ENCODE measurements at regions not wholly inside any gene's neighbourhood (a gene's known extent, or its start where the extent isn't known, plus 50 kb on each side); places are given as distances from the start of the nearest gene placed in this dataset.

GRCh38 chr16:86019446-86020047, 120.6 kb downstream of the IRF8 start:
- no peak for ATAC-seq
- Mint-ChIP-seq H3K9me3 (peaks cover 19 to 25% of the 10 kb centered on the region in 2 donors), H3K27me3 (peaks cover 61% of the 10 kb centered on the region), H3K4me3 (no peak overlapping the region), H3K27ac (no peak overlapping the region), H3K4me1 (peaks cover 19% of the 10 kb centered on the region)
- DNase-seq, result no peak

GRCh38 chr16:86020971-86021370, 122.0 kb downstream of the IRF8 start:
- DNase-seq (no peak), ATAC-seq (no peak)
- peaks cover 25 to 36% of the 10 kb centered on the region in 2 donors for H3K9me3 Mint-ChIP-seq
- peaks cover 62% of the 10 kb centered on the region for H3K27me3 Mint-ChIP-seq
- no peak overlapping the region for H3K4me3 Mint-ChIP-seq
- H3K27ac Mint-ChIP-seq, result no peak overlapping the region
- peaks cover 11% of the 10 kb centered on the region for H3K4me1 Mint-ChIP-seq

- Mint-ChIP-seq H3K9me3 (peaks cover 25 to 36% of the 10 kb centered on the region in 2 donors), H3K4me3 (no peak overlapping the region), H3K27me3 (peaks cover 62% of the 10 kb centered on the region), H3K4me1 (peaks cover 6% of the 10 kb centered on the region), H3K27ac (no peak overlapping the region)
- ATAC-seq (no peak), DNase-seq (no peak)
Observed at GRCh38 chr16:86022381-86022960, 123.5 kb downstream of the IRF8 start.

GRCh38 chr16:86024210-86024609, 125.2 kb downstream of the IRF8 start:
- DNase-seq (no peak), ATAC-seq (no peak)
- Mint-ChIP-seq H3K4me3 (no peak overlapping the region), H3K4me1 (no peaks in the 10 kb centered on the region), H3K9me3 (peaks cover 25 to 31% of the 10 kb centered on the region in 2 donors), H3K27ac (no peak overlapping the region), H3K27me3 (peaks cover 62% of the 10 kb centered on the region)

- H3K4me3 Mint-ChIP-seq, result no peak overlapping the region
- DNase-seq (no peak), ATAC-seq (no peak)
- H3K9me3 Mint-ChIP-seq, result peaks cover 16 to 17% of the 10 kb centered on the region in 2 donors
- peaks cover 62% of the 10 kb centered on the region for H3K27me3 Mint-ChIP-seq
- H3K4me1 Mint-ChIP-seq, result no peaks in the 10 kb centered on the region
- no peak overlapping the region for H3K27ac Mint-ChIP-seq
Observed at GRCh38 chr16:86025706-86026105, 126.7 kb downstream of the IRF8 start.

GRCh38 chr16:86026171-86026910, 127.4 kb downstream of the IRF8 start:
- Mint-ChIP-seq H3K4me1 (no peaks in the 10 kb centered on the region), H3K27me3 (peaks cover 61% of the 10 kb centered on the region), H3K4me3 (no peak overlapping the region), H3K9me3 (peaks cover 16 to 18% of the 10 kb centered on the region in 2 donors), H3K27ac (no peak overlapping the region)
- ATAC-seq (peak; percentile 46), DNase-seq (no peak)

GRCh38 chr16:86026916-86027315, 128.0 kb downstream of the IRF8 start:
- no peak overlapping the region for H3K4me3 Mint-ChIP-seq
- H3K9me3 Mint-ChIP-seq, result peaks cover 16 to 20% of the 10 kb centered on the region in 2 donors
- no peak for DNase-seq
- H3K27ac Mint-ChIP-seq, result no peak overlapping the region
- peaks cover 56% of the 10 kb centered on the region for H3K27me3 Mint-ChIP-seq
- no peak for ATAC-seq
- no peaks in the 10 kb centered on the region for H3K4me1 Mint-ChIP-seq

- peaks cover 56% of the 10 kb centered on the region for H3K27me3 Mint-ChIP-seq
- ATAC-seq, result no peak
- no peak overlapping the region for H3K4me3 Mint-ChIP-seq
- peaks cover 16 to 20% of the 10 kb centered on the region in 2 donors for H3K9me3 Mint-ChIP-seq
- DNase-seq, result no peak
- H3K4me1 Mint-ChIP-seq, result no peaks in the 10 kb centered on the region
- H3K27ac Mint-ChIP-seq, result no peak overlapping the region
Observed at GRCh38 chr16:86027373-86028126, 128.6 kb downstream of the IRF8 start.

- H3K4me3 Mint-ChIP-seq, result no peak overlapping the region
- peaks cover 10 to 20% of the 10 kb centered on the region in 2 donors for H3K9me3 Mint-ChIP-seq
- DNase-seq (no peak), ATAC-seq (no peak)
- peak overlapping the region; percentile 57 to 71 for H3K27ac Mint-ChIP-seq
- no peaks in the 10 kb centered on the region for H3K4me1 Mint-ChIP-seq
- H3K27me3 Mint-ChIP-seq, result peaks cover 69% of the 10 kb centered on the region
Observed at GRCh38 chr16:86029131-86029741, 130.3 kb downstream of the IRF8 start.

- DNase-seq (no peak), ATAC-seq (no peak)
- no peak overlapping the region for H3K27ac Mint-ChIP-seq
- H3K4me1 Mint-ChIP-seq, result no peaks in the 10 kb centered on the region
- peaks cover 4 to 12% of the 10 kb centered on the region in 2 donors for H3K9me3 Mint-ChIP-seq
- H3K4me3 Mint-ChIP-seq, result no peak overlapping the region
- H3K27me3 Mint-ChIP-seq, result peaks cover 65% of the 10 kb centered on the region
Observed at GRCh38 chr16:86030116-86030515, 131.2 kb downstream of the IRF8 start.

- no peak for DNase-seq
- ATAC-seq, result no peak
- Mint-ChIP-seq H3K9me3 (peaks cover 0 to 7% of the 10 kb centered on the region in 2 donors), H3K27me3 (peaks cover 60% of the 10 kb centered on the region), H3K27ac (no peak overlapping the region), H3K4me1 (no peaks in the 10 kb centered on the region), H3K4me3 (no peak overlapping the region)
Observed at GRCh38 chr16:86031141-86031678, 132.2 kb downstream of the IRF8 start.

- H3K27me3 Mint-ChIP-seq, result peaks cover 55% of the 10 kb centered on the region
- peaks cover 0 to 7% of the 10 kb centered on the region in 2 donors for H3K9me3 Mint-ChIP-seq
- H3K27ac Mint-ChIP-seq, result no peak overlapping the region
- no peak overlapping the region for H3K4me3 Mint-ChIP-seq
- H3K4me1 Mint-ChIP-seq, result no peaks in the 10 kb centered on the region
- DNase-seq (no peak), ATAC-seq (no peak)
Observed at GRCh38 chr16:86033016-86033474, 134.1 kb downstream of the IRF8 start.

- H3K27me3 Mint-ChIP-seq, result peaks cover 45% of the 10 kb centered on the region
- peaks cover 1% of the 10 kb centered on the region for H3K4me1 Mint-ChIP-seq
- no peak for DNase-seq
- no peak overlapping the region for H3K27ac Mint-ChIP-seq
- ATAC-seq, result no peak
- H3K9me3 Mint-ChIP-seq, result peaks cover 0 to 7% of the 10 kb centered on the region in 2 donors
- H3K4me3 Mint-ChIP-seq, result no peak overlapping the region
Observed at GRCh38 chr16:86033971-86034370, 135.0 kb downstream of the IRF8 start.

GRCh38 chr16:86034421-86034919, 135.5 kb downstream of the IRF8 start:
- DNase-seq, result no peak
- no peak for ATAC-seq
- peaks cover 40% of the 10 kb centered on the region for H3K27me3 Mint-ChIP-seq
- no peak overlapping the region for H3K4me3 Mint-ChIP-seq
- H3K4me1 Mint-ChIP-seq, result peaks cover 6% of the 10 kb centered on the region
- peaks cover 0 to 7% of the 10 kb centered on the region in 2 donors for H3K9me3 Mint-ChIP-seq
- H3K27ac Mint-ChIP-seq, result no peak overlapping the region

GRCh38 chr16:86035906-86036305, 136.9 kb downstream of the IRF8 start:
- Mint-ChIP-seq H3K4me3 (no peak overlapping the region), H3K4me1 (peaks cover 8% of the 10 kb centered on the region), H3K9me3 (peaks cover 0 to 6% of the 10 kb centered on the region in 2 donors), H3K27me3 (peaks cover 34% of the 10 kb centered on the region), H3K27ac (no peak overlapping the region)
- DNase-seq (no peak), ATAC-seq (no peak)
